Smooth muscle cell (in vitro differentiated cells): ENCODE measurements at regions not wholly inside any gene's neighbourhood (a gene's known extent, or its start where the extent isn't known, plus 50 kb on each side); places are given as distances from the start of the nearest gene placed in this dataset.
A peak's percentile ranks its signal among the peaks of the same experiment; 100 is the strongest.
"Not testable (repeated sequence)": the region's sequence is repeated elsewhere in the genome, so short reads cannot be mapped to it uniquely, and the experiment has no call there.

Experiments
- DNase-seq: peaks from one replicate; lab custom pipeline; 2025; ENCODE audit not compliant: unreplicated experiment; lab: John Stamatoyannopoulos, UW
- H2AFZ ChIP-seq: fragments of 200-600 bp; sonication (generic); 2 replicates; pipeline ENCODE4 v1.6.0; 2016; ENCODE audit warnings: antibody characterized with exemption, low read depth, mild to moderate bottlenecking
- H3F3A ChIP-seq: fragments of 200-600 bp; sonication (generic); 2 replicates; pipeline ENCODE4 v1.6.0; 2017; ENCODE audit warnings: antibody characterized with exemption, low read depth
- H3K27ac ChIP-seq: fragments of 200-600 bp; sonication (generic); 2 replicates; pipeline ENCODE4 v1.5.1; 2016; ENCODE audit warnings: low read depth, mild to moderate bottlenecking
- H3K27me3 ChIP-seq: fragments of 200-600 bp; sonication (generic); 2 replicates; pipeline ENCODE4 v1.6.1; 2016; ENCODE audit warnings: low read depth, mild to moderate bottlenecking
- H3K36me3 ChIP-seq: fragments of 200-600 bp; sonication (generic); 2 replicates; pipeline ENCODE4 v1.5.1; 2016; ENCODE audit warnings: low read depth
- H3K4me1 ChIP-seq: fragments of 200-600 bp; sonication (generic); 2 replicates; pipeline ENCODE4 v1.5.1; 2016; ENCODE audit warnings: low read depth
- H3K4me2 ChIP-seq: fragments of 200-600 bp; sonication (generic); 2 replicates; pipeline ENCODE4 v1.6.0; 2016; ENCODE audit warnings: mild to moderate bottlenecking
- H3K4me3 ChIP-seq: fragments of 200-600 bp; sonication (generic); 2 replicates; pipeline ENCODE4 v1.5.1; 2016; ENCODE audit warnings: mild to moderate bottlenecking
- H3K79me2 ChIP-seq: fragments of 200-600 bp; sonication (generic); 2 replicates; pipeline ENCODE4 v1.6.0; 2016; ENCODE audit warnings: low read depth, mild to moderate bottlenecking
- H3K9ac ChIP-seq: fragments of 200-600 bp; sonication (generic); 2 replicates; pipeline ENCODE4 v1.6.0; 2016; ENCODE audit warnings: low read depth
- H3K9me3 ChIP-seq: fragments of 200-600 bp; sonication (generic); replicated peaks from 2 replicates; pipeline ENCODE4 v1.5.1; 2016; ENCODE audit warnings: low read depth
- H4K20me1 ChIP-seq: fragments of 200-600 bp; sonication (generic); 2 replicates; pipeline ENCODE4 v1.6.0; 2016; ENCODE audit warnings: low read depth
- CTCF ChIP-seq: fragments of 200-600 bp; sonication (generic); IDR thresholded peaks from 2 replicates; pipeline ENCODE4 v1.5.1; 2017; ENCODE audit warnings: borderline replicate concordance, mild to moderate bottlenecking, antibody characterized with exemption; ENCODE audit not compliant: insufficient read depth, poor library complexity, severe bottlenecking
- WGBS: methylation state at CpG from one replicate; pipeline ENCODE4 v1.1.7; 2016; ENCODE audit warnings: low lambda C conversion rate; 5-methylcytosine and 5-hydroxymethylcytosine counted together

- Histone ChIP-seq H2AFZ (peak overlapping the region; percentile 34), H3K9ac (no peak overlapping the region)
These were observed 614.3 kb downstream of the FAM133A start for GRCh38 chrX:94288325-94288724.

GRCh38 chrX:94288972-94289371 lies 615.0 kb downstream of the FAM133A start:
- no peaks in the 10 kb centered on the region for H3K27me3 ChIP-seq
- no peaks in the 10 kb centered on the region for H3K36me3 ChIP-seq
- 39% methylated on average over 1 of the region's 1 CpG for WGBS
- H3K79me2 ChIP-seq: no peaks in the 10 kb centered on the region
- H4K20me1 ChIP-seq: no peaks in the 10 kb centered on the region
- H3K4me3 ChIP-seq: no peak overlapping the region
- H3K4me1 ChIP-seq: no peaks in the 10 kb centered on the region
- H3K4me2 ChIP-seq: no peak overlapping the region
- H2AFZ ChIP-seq: no peak overlapping the region
- no peak overlapping the region for H3K27ac ChIP-seq
- no peaks in the 10 kb centered on the region for H3K9me3 ChIP-seq
- no peak for DNase-seq
- TF ChIP-seq CTCF: no peak
- H3K9ac ChIP-seq: no peak overlapping the region
- no peaks in the 10 kb centered on the region for H3F3A ChIP-seq

More at GRCh38 chrX:94288325-94288724, 614.3 kb downstream of the FAM133A start:
- no peak for DNase-seq
- H3K27ac ChIP-seq: no peak overlapping the region
- no peaks in the 10 kb centered on the region for H3K36me3 ChIP-seq
- H3K4me3 ChIP-seq: no peak overlapping the region
- TF ChIP-seq CTCF: peak; percentile 46
- no peaks in the 10 kb centered on the region for H3F3A ChIP-seq
- H3K79me2 ChIP-seq: no peaks in the 10 kb centered on the region
- WGBS: 38% methylated on average over 2 of the region's 2 CpGs
- H3K9me3 ChIP-seq: no peaks in the 10 kb centered on the region
- H3K4me2 ChIP-seq: no peak overlapping the region
- H3K4me1 ChIP-seq: no peaks in the 10 kb centered on the region
- H4K20me1 ChIP-seq: no peaks in the 10 kb centered on the region
- H3K27me3 ChIP-seq: no peaks in the 10 kb centered on the region

GRCh38 chrX:94302446-94302845 lies 628.4 kb downstream of the FAM133A start:
- Histone ChIP-seq H3K27ac (no peak overlapping the region), H3K36me3 (no peaks in the 10 kb centered on the region), H3K4me1 (no peaks in the 10 kb centered on the region), H3K9ac (no peak overlapping the region), H3K9me3 (peaks cover 12% of the 10 kb centered on the region), H3F3A (no peaks in the 10 kb centered on the region), H4K20me1 (no peaks in the 10 kb centered on the region), H2AFZ (no peak overlapping the region), H3K4me3 (no peak overlapping the region), H3K27me3 (no peaks in the 10 kb centered on the region), H3K79me2 (no peaks in the 10 kb centered on the region), H3K4me2 (no peak overlapping the region)
- no peak for TF ChIP-seq CTCF
- no peak for DNase-seq
- WGBS: 55% methylated on average over 2 of the region's 2 CpGs

- Histone ChIP-seq H3K79me2 (no peaks in the 10 kb centered on the region), H3F3A (no peaks in the 10 kb centered on the region), H3K9ac (no peak overlapping the region), H3K4me2 (no peak overlapping the region), H3K9me3 (no peaks in the 10 kb centered on the region), H3K27ac (no peak overlapping the region), H3K27me3 (no peaks in the 10 kb centered on the region), H3K36me3 (no peaks in the 10 kb centered on the region), H2AFZ (no peak overlapping the region), H3K4me3 (no peak overlapping the region), H3K4me1 (no peaks in the 10 kb centered on the region), H4K20me1 (no peaks in the 10 kb centered on the region)
- 87% methylated on average over 1 of the region's 1 CpG for WGBS
- no peak for TF ChIP-seq CTCF
- DNase-seq: no peak
These were observed 655.2 kb downstream of the FAM133A start for GRCh38 chrX:94329182-94329581.

- 94% methylated on average over 7 of the region's 7 CpGs for WGBS
- not testable (repeated sequence) for DNase-seq
These were observed 667.7 kb downstream of the FAM133A start for GRCh38 chrX:94341730-94342129.

More at GRCh38 chrX:94341730-94342129, 667.7 kb downstream of the FAM133A start:
- not testable (repeated sequence) for H3K36me3 ChIP-seq, H3K27me3 ChIP-seq, H3K27ac ChIP-seq, H4K20me1 ChIP-seq, H3K9ac ChIP-seq, H3K4me1 ChIP-seq, H3K9me3 ChIP-seq, H3F3A ChIP-seq, H3K4me2 ChIP-seq, H3K79me2 ChIP-seq, H3K4me3 ChIP-seq, H2AFZ ChIP-seq
